ENCODE measurements at regions not wholly inside any gene's neighbourhood (a gene's known extent, or its start where the extent isn't known, plus 50 kb on each side); places are given as distances from the start of the nearest gene placed in this dataset.

GRCh38 chr1:29856340-29857114, 620.2 kb downstream of the PTPRU start:
- Histone ChIP-seq H3K9me2 (ENCODE audit: insufficient read depth) (no peaks in the 10 kb centered on the region), H3K36me3 (ENCODE audit: control insufficient read depth in 1 of 2, insufficient read depth in 2 of 2, low read length in 2 of 2) (no peaks in the 10 kb centered on the region), H2AFZ (ENCODE audit: low read depth, low read length, poor library complexity, severe bottlenecking) (no peak overlapping the region), H3K4me3 (replicated peaks in 1 of 2; ENCODE audit: low read depth in 1 of 2, low read length in 2 of 2) (no peak overlapping the region), H3K9me3 (ENCODE audit: control insufficient read depth in 1 of 2, insufficient read depth in 1 of 2, low read depth in 1 of 2, low read length in 2 of 2) (peaks cover 0 to 9% of the 10 kb centered on the region in 2 experiments; a peak in 1 of 4 replicates), H3K4me2 (ENCODE audit: low read length) (no peak overlapping the region), H3K9ac (ENCODE audit: low read length) (no peak overlapping the region), H4K20me1 (ENCODE audit: insufficient read depth) (no peaks in the 10 kb centered on the region), H3K4me1 (ENCODE audit: control insufficient read depth in 1 of 2, insufficient read depth in 2 of 2, low read length in 2 of 2) (no peaks in the 10 kb centered on the region), H3K79me2 (ENCODE audit: insufficient read depth, low read length) (no peaks in the 10 kb centered on the region), H3K27me3 (ENCODE audit: insufficient read depth, low read length) (peaks cover 14% of the 10 kb centered on the region), H3K27ac (ENCODE audit: low read depth, low read length) (no peak overlapping the region)
- BruUV-seq (replicated peaks) = no TSS peak
- intact Hi-C loops (cut with micrococcal nuclease) = no loop called here
- RAD21 ChIA-PET (ENCODE audit: low non-redundant PET in 1 of 2, low total read pairs in 2 of 2, uncharacterized antibody in 2 of 2, unreplicated experiment in 2 of 2) = no interaction called here
- no peak for ATAC-seq
- CTCF ChIA-PET = interaction anchor here (1.7 kb wide), 1 partner anchor 8 kb away, joined by 5 read pairs; no protein-coding TSS in a partner anchor
- no peak for TF ChIP-seq CEBPB (IDR thresholded peaks at IDR 0.05; ENCODE audit: low read depth)
- no peak for TF ChIP-seq REST (IDR thresholded peaks at IDR 0.05; ENCODE audit: low read depth)
- TF ChIP-seq SRF (IDR thresholded peaks at IDR 0.05; ENCODE audit: low read depth) = no peak
- no peak for TF ChIP-seq ZBTB33 (IDR thresholded peaks at IDR 0.05; ENCODE audit: extremely low read depth, insufficient replicate concordance, low read length)
- TF ChIP-seq SP1 (IDR thresholded peaks at IDR 0.05; ENCODE audit: low read depth) = no peak
- TF ChIP-seq POLR2A (IDR thresholded peaks at IDR 0.05; ENCODE audit: borderline replicate concordance, extremely low read depth, insufficient read depth, insufficient read length) = no peak
- TF ChIP-seq POLR2AphosphoS5 (IDR thresholded peaks at IDR 0.05; ENCODE audit: low read depth, low read length) = no peak
- no peak for TF ChIP-seq JUND (IDR thresholded peaks at IDR 0.05)
- no peak for TF ChIP-seq ZFX (IDR thresholded peaks at IDR 0.05)
- no peak for TF ChIP-seq EGR1 (IDR thresholded peaks at IDR 0.05; ENCODE audit: low read depth)
- TF ChIP-seq ELF1 (IDR thresholded peaks at IDR 0.05; ENCODE audit: borderline replicate concordance, low read depth) = no peak
- no peak for TF ChIP-seq CBX3 (IDR thresholded peaks at IDR 0.05; ENCODE audit: low read depth)
- no peak for TF ChIP-seq EZH2phosphoT487 (IDR thresholded peaks at IDR 0.05; ENCODE audit: borderline replicate concordance)
- no peak for TF ChIP-seq YY1 (IDR thresholded peaks at IDR 0.05; ENCODE audit: extremely low read depth, insufficient replicate concordance, low read depth, low read length)
- TF ChIP-seq EZH2 (IDR thresholded peaks at IDR 0.05) = no peak
- TF ChIP-seq RAD21 (IDR thresholded peaks at IDR 0.05; ENCODE audit: low read depth) = no peak
- no peak for TF ChIP-seq MAX (IDR thresholded peaks at IDR 0.05)
- POLR2A ChIA-PET = no interaction called here
- no peak for DNase-seq (ENCODE audit: low read depth, low spot score)

Data from HCT116 (cell line).